ENCODE measurements at regions not wholly inside any gene's neighbourhood (a gene's known extent, or its start where the extent isn't known, plus 50 kb on each side); places are given as distances from the start of the nearest gene placed in this dataset.

GRCh38 chr15:98524838-98525660 lies 123.3 kb upstream of the IGF1R start:
- POLR2A ChIA-PET, result no interaction called here
- CTCF ChIA-PET, result interaction anchor here (0.8 kb wide), 1 partner anchor 11 kb away, joined by 3 read pairs; no protein-coding TSS in a partner anchor

DNA sequence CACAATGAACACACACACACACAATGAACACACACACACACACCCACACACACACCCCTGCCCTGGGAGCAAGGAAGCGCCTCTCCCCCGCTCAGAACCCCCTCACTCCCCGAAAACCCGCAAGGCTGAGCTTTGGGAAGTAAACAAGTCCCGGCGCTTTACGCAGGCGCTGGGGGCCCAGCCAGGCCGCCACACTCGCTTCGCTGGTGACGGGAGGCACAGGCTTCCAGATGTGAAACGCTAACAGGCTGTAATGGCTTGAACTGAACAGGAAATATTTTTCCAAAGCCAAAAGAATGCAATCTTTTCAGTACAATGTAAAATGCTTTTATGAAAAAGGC lies 122.7 kb upstream of the IGF1R start:
- peaks cover 11 to 20% of the 10 kb centered on the region in 2 experiments for H3K27me3 ChIP-seq (ENCODE audit: control insufficient read depth in 2 of 2, insufficient read depth in 2 of 2, low read length in 2 of 2)
- ChIA-PET POLR2A (no interaction called here), CTCF (interaction anchor here (0.8 kb wide), 1 partner anchor 11 kb away, joined by 3 read pairs; no protein-coding TSS in a partner anchor)
- no peaks in the 10 kb centered on the region for H3K4me1 ChIP-seq (ENCODE audit: control insufficient read depth, extremely low read depth, insufficient read depth, low read length)
- H2AFZ ChIP-seq (ENCODE audit: low read depth, low read length), result no peak overlapping the region
- DNase-seq (ENCODE audit: low read depth, low spot score), result no peak
- no peak overlapping the region for H3K4me3 ChIP-seq (replicated peaks in 1 of 3; ENCODE audit: insufficient read depth in 1 of 3, low read depth in 1 of 3, low read length in 3 of 3)
- H3K4me2 ChIP-seq (ENCODE audit: insufficient read depth, low read length), result no peak overlapping the region
- H3K27ac ChIP-seq (ENCODE audit: insufficient read depth, low read depth, low read length), result no peak overlapping the region
- H4K20me1 ChIP-seq (replicated peaks; ENCODE audit: control insufficient read depth, extremely low read depth, insufficient read depth, low read length), result no peaks in the 10 kb centered on the region
- TF ChIP-seq JUN (IDR thresholded peaks at IDR 0.05; ENCODE audit: borderline replicate concordance, insufficient read depth, insufficient read length, low read depth) (no peak), GATA2 (IDR thresholded peaks at IDR 0.05; ENCODE audit: insufficient read depth, insufficient read length, low read depth, low read length) (no peak), FOS (IDR thresholded peaks at IDR 0.05; ENCODE audit: borderline replicate concordance, insufficient read depth, low read length) (no peak), EZH2 (IDR thresholded peaks at IDR 0.05; ENCODE audit: borderline replicate concordance, low read depth, low read length, severe bottlenecking) (no peak), POLR2A (IDR thresholded peaks at IDR 0.05; ENCODE audit: low read depth, low read length) (no peak), CTCF (IDR thresholded peaks at IDR 0.05; ENCODE audit: extremely low read depth in 1 of 2, insufficient read depth in 1 of 2, low read depth in 1 of 2, low read length in 2 of 2) (no peak), MAX (IDR thresholded peaks at IDR 0.05; ENCODE audit: insufficient read depth, insufficient read length) (no peak), POLR2AphosphoS5 (IDR thresholded peaks at IDR 0.05; ENCODE audit: insufficient read depth, low read depth, low read length) (no peak)
- FAIRE-seq, result no peak
- H3K9me3 ChIP-seq (replicated peaks; ENCODE audit: control insufficient read depth, insufficient read depth, low read length), result no peaks in the 10 kb centered on the region
- no peaks in the 10 kb centered on the region for H3K36me3 ChIP-seq (ENCODE audit: control insufficient read depth in 2 of 2, extremely low read depth in 1 of 2, insufficient read depth in 2 of 2, low read length in 2 of 2)
- dilution Hi-C loops (cut with MboI; ENCODE audit: extremely low pct_ligation_motif_present, low sequenced_read_pairs) (no loop called here), intact Hi-C loops (cut with micrococcal nuclease) (no loop called here)
- no peaks in the 10 kb centered on the region for H3K9me1 ChIP-seq (replicated peaks; ENCODE audit: control insufficient read depth, extremely low read depth, insufficient read depth, low read length)
- no peaks in the 10 kb centered on the region for H3K79me2 ChIP-seq (ENCODE audit: control insufficient read depth, insufficient read depth, low read length)
- no TSS peak for BruUV-seq (replicated peaks)
- H3K9ac ChIP-seq (replicated peaks; ENCODE audit: extremely low read depth, insufficient read depth, low read length), result no peak overlapping the region

More at GRCh38 chr15:98524838-98525660, 123.3 kb upstream of the IGF1R start:
- no peak for FAIRE-seq
- H3K4me3 ChIP-seq (replicated peaks in 1 of 3; ENCODE audit: insufficient read depth in 1 of 3, low read depth in 1 of 3, low read length in 3 of 3), result no peak overlapping the region
- no peak overlapping the region for H3K9ac ChIP-seq (replicated peaks; ENCODE audit: extremely low read depth, insufficient read depth, low read length)
- no peak for DNase-seq (ENCODE audit: low read depth, low spot score)
- no TSS peak for BruUV-seq (replicated peaks)
- H3K36me3 ChIP-seq (ENCODE audit: control insufficient read depth in 2 of 2, extremely low read depth in 1 of 2, insufficient read depth in 2 of 2, low read length in 2 of 2), result no peaks in the 10 kb centered on the region
- no peaks in the 10 kb centered on the region for H4K20me1 ChIP-seq (replicated peaks; ENCODE audit: control insufficient read depth, extremely low read depth, insufficient read depth, low read length)
- H3K4me1 ChIP-seq (ENCODE audit: control insufficient read depth, extremely low read depth, insufficient read depth, low read length), result no peaks in the 10 kb centered on the region
- H3K27me3 ChIP-seq (ENCODE audit: control insufficient read depth in 2 of 2, insufficient read depth in 2 of 2, low read length in 2 of 2), result peaks cover 11 to 19% of the 10 kb centered on the region in 2 experiments
- intact Hi-C loops (cut with micrococcal nuclease) (no loop called here), dilution Hi-C loops (cut with MboI; ENCODE audit: extremely low pct_ligation_motif_present, low sequenced_read_pairs) (no loop called here)
- H3K79me2 ChIP-seq (ENCODE audit: control insufficient read depth, insufficient read depth, low read length), result no peaks in the 10 kb centered on the region
- no peak overlapping the region for H3K27ac ChIP-seq (ENCODE audit: insufficient read depth, low read depth, low read length)
- no peak overlapping the region for H3K4me2 ChIP-seq (ENCODE audit: insufficient read depth, low read length)
- H3K9me3 ChIP-seq (replicated peaks; ENCODE audit: control insufficient read depth, insufficient read depth, low read length), result no peaks in the 10 kb centered on the region
- H2AFZ ChIP-seq (ENCODE audit: low read depth, low read length), result no peak overlapping the region
- no peak for TF ChIP-seq GATA2 (IDR thresholded peaks at IDR 0.05; ENCODE audit: insufficient read depth, insufficient read length, low read depth, low read length)
- no peaks in the 10 kb centered on the region for H3K9me1 ChIP-seq (replicated peaks; ENCODE audit: control insufficient read depth, extremely low read depth, insufficient read depth, low read length)
